Cardiac muscle cell (in vitro differentiated cells and primary cell): ENCODE measurements at regions not wholly inside any gene's neighbourhood (a gene's known extent, or its start where the extent isn't known, plus 50 kb on each side); places are given as distances from the start of the nearest gene placed in this dataset.

Experiments
- DNase-seq, 2 donors: peaks; one replicate each; pipeline versions ENCODE4 v3.0.0 to v3.0.0-alpha.2; 2010 to 2017; ENCODE audit warnings: low read depth in 1 of 2, low spot score in 1 of 2
- H3K27ac ChIP-seq: fragments of 200-600 bp; sonication (generic); 2 replicates; pipeline ENCODE4 v1.5.1; 2016
- H3K27me3 ChIP-seq: fragments of 200-600 bp; sonication (generic); 2 replicates; pipeline ENCODE4 v1.6.0; 2016; ENCODE audit warnings: control low read depth
- H3K36me3 ChIP-seq: fragments of 200-600 bp; sonication (generic); 2 replicates; pipeline ENCODE4 v1.5.1; 2016; ENCODE audit warnings: control low read depth
- H3K4me1 ChIP-seq: fragments of 200-600 bp; sonication (generic); 2 replicates; pipeline ENCODE4 v1.8.1; 2017; ENCODE audit warnings: low read depth, mild to moderate bottlenecking, mixed run types
- H3K4me3 ChIP-seq: fragments of 200-600 bp; sonication (generic); 2 replicates; pipeline ENCODE4 v1.5.1; 2016; ENCODE audit warnings: mild to moderate bottlenecking
- H3K9me3 ChIP-seq: fragments of 200-600 bp; sonication (generic); 2 replicates; pipeline ENCODE4 v1.5.1; 2017; ENCODE audit warnings: low read depth, mild to moderate bottlenecking, control low read depth
- CTCF ChIP-seq: IDR thresholded peaks from 2 replicates; pipeline ENCODE4 v1.5.1; 2012; ENCODE audit warnings: low read depth, mild to moderate bottlenecking, low read length

GRCh38 chrX:131393426-131393825, 104.3 kb upstream of the IGSF1 start:
- no peak for TF ChIP-seq CTCF
- Histone ChIP-seq H3K27me3 (no peaks in the 10 kb centered on the region), H3K9me3 (no peaks in the 10 kb centered on the region), H3K36me3 (no peaks in the 10 kb centered on the region), H3K27ac (no peak overlapping the region), H3K4me3 (no peak overlapping the region), H3K4me1 (no peaks in the 10 kb centered on the region)
- DNase-seq: no peak

- H3K36me3 ChIP-seq: no peaks in the 10 kb centered on the region
- no peak overlapping the region for H3K27ac ChIP-seq
- no peaks in the 10 kb centered on the region for H3K27me3 ChIP-seq
- DNase-seq: no peak
- TF ChIP-seq CTCF: no peak
- H3K4me3 ChIP-seq: no peak overlapping the region
- no peaks in the 10 kb centered on the region for H3K4me1 ChIP-seq
- no peaks in the 10 kb centered on the region for H3K9me3 ChIP-seq
Observed at GRCh38 chrX:131394384-131394783, 105.3 kb upstream of the IGSF1 start.

- no peak overlapping the region for H3K27ac ChIP-seq
- no peak for DNase-seq
- H3K36me3 ChIP-seq: no peaks in the 10 kb centered on the region
- no peaks in the 10 kb centered on the region for H3K27me3 ChIP-seq
- no peak overlapping the region for H3K4me3 ChIP-seq
- H3K4me1 ChIP-seq: no peaks in the 10 kb centered on the region
- TF ChIP-seq CTCF: no peak
- no peaks in the 10 kb centered on the region for H3K9me3 ChIP-seq
Observed at GRCh38 chrX:131397891-131398290, 108.8 kb upstream of the IGSF1 start.

GRCh38 chrX:131399678-131400428, 110.7 kb upstream of the IGSF1 start:
- H3K27ac ChIP-seq: no peak overlapping the region
- no peak overlapping the region for H3K4me3 ChIP-seq
- no peaks in the 10 kb centered on the region for H3K27me3 ChIP-seq
- no peak for TF ChIP-seq CTCF
- no peak for DNase-seq
- H3K4me1 ChIP-seq: no peaks in the 10 kb centered on the region
- H3K36me3 ChIP-seq: no peaks in the 10 kb centered on the region
- H3K9me3 ChIP-seq: no peaks in the 10 kb centered on the region

- no peaks in the 10 kb centered on the region for H3K4me1 ChIP-seq
- no peaks in the 10 kb centered on the region for H3K27me3 ChIP-seq
- no peak for DNase-seq
- H3K4me3 ChIP-seq: no peak overlapping the region
- TF ChIP-seq CTCF: no peak
- no peaks in the 10 kb centered on the region for H3K36me3 ChIP-seq
- H3K27ac ChIP-seq: no peak overlapping the region
- H3K9me3 ChIP-seq: no peaks in the 10 kb centered on the region
Observed at GRCh38 chrX:131402124-131402811, 113.2 kb upstream of the IGSF1 start.
